Epithelial cell of proximal tubule (primary cell): ENCODE measurements at regions not wholly inside any gene's neighbourhood (a gene's known extent, or its start where the extent isn't known, plus 50 kb on each side); places are given as distances from the start of the nearest gene placed in this dataset.
A peak's percentile ranks its signal among the peaks of the same experiment; 100 is the strongest.

Experiments used
- DNase-seq: peaks from one replicate; pipeline ENCODE4 v3.0.0-alpha.2; 2011; ENCODE audit warnings: low read depth
- H3K4me3 ChIP-seq: 2 replicates; pipeline ENCODE4 v1.5.1; 2011; ENCODE audit warnings: low read depth, mild to moderate bottlenecking, low read length
- CTCF ChIP-seq: conservative IDR thresholded peaks from 2 replicates; pipeline ENCODE4 v1.5.1; 2012; ENCODE audit warnings: low read depth, mild to moderate bottlenecking, low read length

- no peak for DNase-seq
- no peak for TF ChIP-seq CTCF
- H3K4me3 ChIP-seq = no peak overlapping the region
Observed at GRCh38 chr12:92650228-92650822, 52.5 kb upstream of the PLEKHG7 start.

- no peak overlapping the region for H3K4me3 ChIP-seq
- no peak for DNase-seq
- peak; percentile 90 for TF ChIP-seq CTCF
Observed at GRCh38 chr12:92649511-92650227, 53.1 kb upstream of the PLEKHG7 start.

GRCh38 chr12:92648242-92649031 is 54.4 kb upstream of the PLEKHG7 start:
- H3K4me3 ChIP-seq = no peak overlapping the region
- TF ChIP-seq CTCF = no peak
- DNase-seq = no peak

- H3K4me3 ChIP-seq = no peak overlapping the region
- no peak for TF ChIP-seq CTCF
- no peak for DNase-seq
Observed at GRCh38 chr12:92641291-92641690, 61.5 kb upstream of the PLEKHG7 start.

- TF ChIP-seq CTCF = no peak
Observed at GRCh38 chr12:92640691-92641090, 62.1 kb upstream of the PLEKHG7 start.

GRCh38 chr12:92639017-92639416 is 63.8 kb upstream of the PLEKHG7 start:
- no peak overlapping the region for H3K4me3 ChIP-seq
- DNase-seq = no peak
- no peak for TF ChIP-seq CTCF

More at GRCh38 chr12:92640691-92641090, 62.1 kb upstream of the PLEKHG7 start:
- no peak for DNase-seq
- no peak overlapping the region for H3K4me3 ChIP-seq
